GM18873 (cell line): ENCODE measurements at regions not wholly inside any gene's neighbourhood (a gene's known extent, or its start where the extent isn't known, plus 50 kb on each side); places are given as distances from the start of the nearest gene placed in this dataset.
"Not testable (repeated sequence)": the region's sequence is repeated elsewhere in the genome, so short reads cannot be mapped to it uniquely, and the experiment has no call there.

Experiments
- ATAC-seq: cut with Tn5 transposase; IDR thresholded peaks from one replicate; pipeline ENCODE4 v1.9.1; 2021; ENCODE audit warnings: mild to moderate bottlenecking, moderate library complexity, moderate number of reproducible peaks; ENCODE audit not compliant: unreplicated experiment, low FRiP score

GRCh38 chr4:19293080-19293479, 958.6 kb upstream of the SLIT2 start:
- ATAC-seq: no peak

- no peak for ATAC-seq
These were observed 964.8 kb upstream of the SLIT2 start for GRCh38 chr4:19286924-19287323.

GRCh38 chr4:19285146-19285545, 966.6 kb upstream of the SLIT2 start:
- no peak for ATAC-seq

GRCh38 chr4:19278665-19279064, 973.0 kb upstream of the SLIT2 start:
- ATAC-seq: no peak

GRCh38 chr4:19266566-19266965, 985.1 kb upstream of the SLIT2 start:
- no peak for ATAC-seq

GRCh38 chr4:19262467-19262866, 989.2 kb upstream of the SLIT2 start:
- ATAC-seq: no peak

GRCh38 chr4:19260346-19260745, 991.4 kb upstream of the SLIT2 start:
- no peak for ATAC-seq

- no peak for ATAC-seq
These were observed 991.8 kb upstream of the SLIT2 start for GRCh38 chr4:19259920-19260319.

- ATAC-seq: no peak
These were observed 994.9 kb upstream of the SLIT2 start for GRCh38 chr4:19256823-19257222.

- ATAC-seq: no peak
These were observed 997.2 kb upstream of the SLIT2 start for GRCh38 chr4:19254486-19254885.

- ATAC-seq: no peak
These were observed 1003.7 kb upstream of the SLIT2 start for GRCh38 chr4:19248023-19248422.

GRCh38 chr4:19241895-19242294, 1009.8 kb upstream of the SLIT2 start:
- ATAC-seq: no peak

GRCh38 chr4:19239565-19239964, 1012.1 kb upstream of the SLIT2 start:
- no peak for ATAC-seq

GRCh38 chr4:19236473-19236872, 1015.2 kb upstream of the SLIT2 start:
- ATAC-seq: no peak

GRCh38 chr4:19230906-19231545, 1020.7 kb upstream of the SLIT2 start:
- ATAC-seq: no peak

GRCh38 chr4:19227701-19228100, 1024.0 kb upstream of the SLIT2 start:
- no peak for ATAC-seq

GRCh38 chr4:19224820-19225219, 1026.9 kb upstream of the SLIT2 start:
- ATAC-seq: no peak

GRCh38 chr4:19216476-19216875, 1035.2 kb upstream of the SLIT2 start:
- ATAC-seq: no peak

- no peak for ATAC-seq
These were observed 1037.0 kb upstream of the SLIT2 start for GRCh38 chr4:19214591-19215186.

GRCh38 chr4:19213388-19213787, 1038.3 kb upstream of the SLIT2 start:
- ATAC-seq: no peak

GRCh38 chr4:19205853-19206252, 1045.9 kb upstream of the SLIT2 start:
- ATAC-seq: no peak

GRCh38 chr4:19197838-19198237, 1053.9 kb upstream of the SLIT2 start:
- ATAC-seq: not testable (repeated sequence)
